MCF 10A (cell line): ENCODE measurements at regions not wholly inside any gene's neighbourhood (a gene's known extent, or its start where the extent isn't known, plus 50 kb on each side); places are given as distances from the start of the nearest gene placed in this dataset.

ENCODE experiments used
- BruUV-seq: library from RNA; stranded (reverse); fragments of 400-500 nt; replicated peaks from 2 replicates; lab custom pipeline; 2021; lab: Mats Ljungman, UMichigan
- CTCF ChIA-PET: fragments of 300-600 bp; sonication (Branson Sonifier 250); formaldehyde crosslinking; extraction: SDS; loops from one replicate; lab custom pipeline; 2021; ENCODE audit warnings: antibody characterized with exemption, inconsistent platforms; lab: Yijun Ruan, JAX
- POLR2A ChIA-PET: fragments of 300-600, 350-650 bp; sonication (Branson Sonifier 250); formaldehyde crosslinking; extraction: SDS; loops from one replicate; lab custom pipeline; 2020; ENCODE audit warnings: antibody characterized with exemption, inconsistent platforms; lab: Yijun Ruan, JAX
- DNase-seq: peaks from one replicate; pipeline ENCODE4 v3.0.0-alpha.2; 2018; ENCODE audit not compliant: unreplicated experiment
- H3K27ac Mint-ChIP-seq: one replicate; pipeline ENCODE4 v1.8.0; 2022; ENCODE audit warnings: mild to moderate bottlenecking, low read depth, mixed read lengths; ENCODE audit not compliant: unreplicated experiment
- H3K27me3 Mint-ChIP-seq: one replicate; pipeline ENCODE4 v1.8.0; 2022; ENCODE audit warnings: mixed read lengths; ENCODE audit not compliant: insufficient read depth, unreplicated experiment
- H3K36me3 Mint-ChIP-seq: one replicate; pipeline ENCODE4 v1.8.0; 2022; ENCODE audit warnings: mild to moderate bottlenecking, moderate library complexity, mixed read lengths; ENCODE audit not compliant: insufficient read depth, unreplicated experiment
- H3K4me1 Mint-ChIP-seq: one replicate; pipeline ENCODE4 v1.8.0; 2022; ENCODE audit warnings: mixed read lengths; ENCODE audit not compliant: insufficient read depth, unreplicated experiment
- H3K4me3 Mint-ChIP-seq: one replicate; pipeline ENCODE4 v1.8.0; 2022; ENCODE audit warnings: mild to moderate bottlenecking, moderate library complexity, mixed read lengths; ENCODE audit not compliant: unreplicated experiment
- H3K9me3 Mint-ChIP-seq: one replicate; pipeline ENCODE4 v1.8.0; 2022; ENCODE audit warnings: mixed read lengths; ENCODE audit not compliant: unreplicated experiment
- intact Hi-C: fragments of 100-400 bp; cut with micrococcal nuclease; formaldehyde crosslinking; loops from 2 replicates; pipeline ENCODE4 v1.14.1; 2022
- TF ChIP-seq, protein P1 (sequence below): fragments of 200-600 bp; IDR thresholded peaks from one replicate; pipeline ENCODE4 v1.8.0; 2022; ENCODE audit warnings: antibody characterized with exemption, mild to moderate bottlenecking; ENCODE audit not compliant: unreplicated experiment

DNA sequence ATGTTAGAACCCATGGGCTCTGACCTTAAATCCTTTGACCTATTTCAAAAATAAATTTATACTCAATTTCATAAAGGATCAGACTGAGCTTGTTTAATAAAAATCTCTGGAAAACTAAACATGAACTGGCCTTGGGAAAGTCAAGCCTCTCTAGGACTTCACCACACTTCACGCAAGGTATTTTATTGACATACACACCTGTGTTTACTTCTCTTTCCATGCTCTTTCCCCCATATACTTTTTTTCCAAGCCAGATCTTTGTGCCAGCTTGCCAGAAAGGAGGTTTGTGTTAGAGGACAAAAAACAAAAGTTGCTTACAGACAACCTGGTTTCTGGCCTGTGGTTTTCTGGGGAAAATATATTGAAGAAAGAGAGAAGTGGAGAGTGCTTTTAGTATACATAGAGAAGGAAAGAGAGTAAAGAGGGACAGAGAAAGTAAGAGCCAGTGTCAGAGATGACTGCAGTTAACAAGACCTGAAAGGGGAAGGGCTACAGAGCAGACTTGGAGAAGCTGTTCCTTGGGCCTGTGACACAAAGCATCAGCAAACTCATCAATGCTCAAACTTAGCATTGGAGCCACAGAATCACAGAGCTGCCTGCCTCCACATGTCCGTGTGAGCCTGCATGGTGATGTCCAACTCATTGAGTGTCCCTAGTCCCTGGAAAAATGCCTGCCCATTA lies 77.3 kb upstream of the TMTC2 start:
- POLR2A ChIA-PET: interaction anchor here (0.7 kb wide), 1 partner anchor 342 kb away, joined by 3 read pairs; no protein-coding TSS in a partner anchor
- CTCF ChIA-PET: no interaction called here

DNA sequence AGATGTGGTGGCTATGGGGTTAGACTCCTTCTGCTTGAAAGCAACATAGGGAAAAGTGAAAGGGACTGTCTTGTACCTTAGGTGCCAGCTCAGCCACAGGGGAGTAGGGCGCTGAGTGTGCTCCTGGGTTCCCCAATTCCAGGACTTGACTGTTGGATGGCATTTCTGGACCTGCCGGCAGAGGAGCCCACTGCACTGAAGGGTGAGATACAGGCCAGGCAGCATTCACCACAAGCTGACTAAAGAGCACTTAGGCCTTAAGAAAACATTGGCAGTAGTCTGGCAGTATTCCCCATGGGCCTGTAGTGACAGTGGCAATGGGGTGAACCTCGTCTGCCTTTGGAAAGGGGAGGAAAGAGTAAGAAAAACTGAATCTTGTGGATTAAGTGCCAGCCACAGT lies 67.1 kb upstream of the TMTC2 start:
- no peak overlapping the region for H3K27ac Mint-ChIP-seq
- no peaks in the 10 kb centered on the region for H3K9me3 Mint-ChIP-seq
- TF ChIP-seq, protein P1, sequence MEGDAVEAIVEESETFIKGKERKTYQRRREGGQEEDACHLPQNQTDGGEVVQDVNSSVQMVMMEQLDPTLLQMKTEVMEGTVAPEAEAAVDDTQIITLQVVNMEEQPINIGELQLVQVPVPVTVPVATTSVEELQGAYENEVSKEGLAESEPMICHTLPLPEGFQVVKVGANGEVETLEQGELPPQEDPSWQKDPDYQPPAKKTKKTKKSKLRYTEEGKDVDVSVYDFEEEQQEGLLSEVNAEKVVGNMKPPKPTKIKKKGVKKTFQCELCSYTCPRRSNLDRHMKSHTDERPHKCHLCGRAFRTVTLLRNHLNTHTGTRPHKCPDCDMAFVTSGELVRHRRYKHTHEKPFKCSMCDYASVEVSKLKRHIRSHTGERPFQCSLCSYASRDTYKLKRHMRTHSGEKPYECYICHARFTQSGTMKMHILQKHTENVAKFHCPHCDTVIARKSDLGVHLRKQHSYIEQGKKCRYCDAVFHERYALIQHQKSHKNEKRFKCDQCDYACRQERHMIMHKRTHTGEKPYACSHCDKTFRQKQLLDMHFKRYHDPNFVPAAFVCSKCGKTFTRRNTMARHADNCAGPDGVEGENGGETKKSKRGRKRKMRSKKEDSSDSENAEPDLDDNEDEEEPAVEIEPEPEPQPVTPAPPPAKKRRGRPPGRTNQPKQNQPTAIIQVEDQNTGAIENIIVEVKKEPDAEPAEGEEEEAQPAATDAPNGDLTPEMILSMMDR: no peak
- no peaks in the 10 kb centered on the region for H3K27me3 Mint-ChIP-seq
- H3K4me3 Mint-ChIP-seq: no peak overlapping the region
- no peaks in the 10 kb centered on the region for H3K4me1 Mint-ChIP-seq
- intact Hi-C loops: loop anchor here (10.0 kb wide), 1 partner anchor 975 kb away; no protein-coding TSS in a partner anchor
- H3K36me3 Mint-ChIP-seq: no peaks in the 10 kb centered on the region
- no TSS peak for BruUV-seq
- CTCF ChIA-PET: interaction anchor here (0.6 to 1.7 kb wide), 5 partner anchors 46 to 242 kb away, joined by 3 to 5 read pairs (median 4); no protein-coding TSS in a partner anchor
- POLR2A ChIA-PET: no interaction called here
- no peak for DNase-seq

More for the DNA sequence above, 77.3 kb upstream of the TMTC2 start:
- DNase-seq: no peak
- H3K36me3 Mint-ChIP-seq: no peaks in the 10 kb centered on the region
- no peaks in the 10 kb centered on the region for H3K27me3 Mint-ChIP-seq
- H3K4me1 Mint-ChIP-seq: peaks cover 6% of the 10 kb centered on the region
- intact Hi-C loops: no loop called here
- H3K4me3 Mint-ChIP-seq: no peak overlapping the region
- no peaks in the 10 kb centered on the region for H3K9me3 Mint-ChIP-seq
- TF ChIP-seq, protein P1: no peak
- no peak overlapping the region for H3K27ac Mint-ChIP-seq
- BruUV-seq: no TSS peak

DNA sequence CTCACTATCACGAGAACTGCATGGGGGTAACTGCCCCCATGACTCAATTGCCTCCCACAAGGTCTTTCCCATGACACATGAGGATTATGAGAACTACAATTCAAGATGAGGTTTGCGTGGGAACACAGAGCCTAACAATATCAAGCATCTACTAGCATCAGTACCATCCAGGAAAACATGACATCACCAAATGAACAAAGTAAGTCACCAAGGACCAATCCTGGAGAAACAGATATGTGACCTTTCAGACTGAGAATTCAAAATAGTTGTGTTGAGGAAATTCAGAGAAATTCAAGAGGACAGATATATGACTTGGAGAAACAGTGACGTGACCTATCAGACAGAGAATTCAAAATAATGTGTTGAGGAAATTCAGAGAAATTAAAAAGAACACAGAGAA lies 65.8 kb upstream of the TMTC2 start:
- H3K27ac Mint-ChIP-seq: no peak overlapping the region
- TF ChIP-seq, protein P1: no peak
- BruUV-seq: no TSS peak
- H3K4me1 Mint-ChIP-seq: no peaks in the 10 kb centered on the region
- no peaks in the 10 kb centered on the region for H3K36me3 Mint-ChIP-seq
- H3K4me3 Mint-ChIP-seq: no peak overlapping the region
- intact Hi-C loops: loop anchor here (10.0 kb wide), 1 partner anchor 976 kb away; no protein-coding TSS in a partner anchor
- DNase-seq: no peak
- POLR2A ChIA-PET: no interaction called here
- H3K9me3 Mint-ChIP-seq: no peaks in the 10 kb centered on the region
- CTCF ChIA-PET: no interaction called here
- H3K27me3 Mint-ChIP-seq: no peaks in the 10 kb centered on the region

DNA sequence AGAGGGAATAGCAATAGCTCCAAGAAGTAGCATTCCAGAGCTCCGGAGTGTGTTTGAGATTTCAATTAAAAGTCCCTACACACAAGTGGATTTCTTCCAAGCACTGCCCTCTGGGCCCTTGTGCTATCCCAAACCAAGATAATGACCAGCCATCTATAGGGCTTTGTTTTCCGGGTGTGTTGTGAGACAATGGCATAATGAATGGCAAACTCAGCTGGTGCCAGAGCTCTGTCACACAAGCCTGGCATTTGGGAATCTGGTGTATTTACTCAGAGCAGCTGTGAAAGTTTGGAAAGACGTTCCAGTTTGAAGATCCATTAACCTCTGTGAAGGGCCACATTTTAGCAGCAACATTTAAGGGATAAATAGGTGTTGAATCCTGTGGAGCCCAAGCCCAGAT lies 61.2 kb upstream of the TMTC2 start:
- ChIA-PET POLR2A (interaction anchor here (0.7 kb wide), 1 partner anchor 20 kb away, joined by 3 read pairs; no protein-coding TSS in a partner anchor), CTCF (interaction anchor here (0.6 to 0.8 kb wide), 2 partner anchors 82 to 268 kb away, joined by 3 to 4 read pairs; partner anchors contain the start of genes CCDC59 and METTL25)
- Mint-ChIP-seq H3K36me3 (no peaks in the 10 kb centered on the region), H3K4me3 (no peak overlapping the region), H3K9me3 (no peaks in the 10 kb centered on the region), H3K27ac (no peak overlapping the region), H3K27me3 (no peaks in the 10 kb centered on the region), H3K4me1 (peaks cover 6% of the 10 kb centered on the region)
- BruUV-seq: no TSS peak
- intact Hi-C loops: loop anchor here (10.0 kb wide), 1 partner anchor 981 kb away; no protein-coding TSS in a partner anchor
- TF ChIP-seq, protein P1: no peak
- DNase-seq: no peak
